NCI-H524 treated with DMSO at 0.1 percent for 48 hours (cell line): ENCODE measurements at regions not wholly inside any gene's neighbourhood (a gene's known extent, or its start where the extent isn't known, plus 50 kb on each side); places are given as distances from the start of the nearest gene placed in this dataset.
"Not testable (repeated sequence)": the region's sequence is repeated elsewhere in the genome, so short reads cannot be mapped to it uniquely, and the experiment has no call there.

Experiments
- DNase-seq: peaks from one replicate; lab custom pipeline; 2025; lab: John Stamatoyannopoulos, UW

DNA sequence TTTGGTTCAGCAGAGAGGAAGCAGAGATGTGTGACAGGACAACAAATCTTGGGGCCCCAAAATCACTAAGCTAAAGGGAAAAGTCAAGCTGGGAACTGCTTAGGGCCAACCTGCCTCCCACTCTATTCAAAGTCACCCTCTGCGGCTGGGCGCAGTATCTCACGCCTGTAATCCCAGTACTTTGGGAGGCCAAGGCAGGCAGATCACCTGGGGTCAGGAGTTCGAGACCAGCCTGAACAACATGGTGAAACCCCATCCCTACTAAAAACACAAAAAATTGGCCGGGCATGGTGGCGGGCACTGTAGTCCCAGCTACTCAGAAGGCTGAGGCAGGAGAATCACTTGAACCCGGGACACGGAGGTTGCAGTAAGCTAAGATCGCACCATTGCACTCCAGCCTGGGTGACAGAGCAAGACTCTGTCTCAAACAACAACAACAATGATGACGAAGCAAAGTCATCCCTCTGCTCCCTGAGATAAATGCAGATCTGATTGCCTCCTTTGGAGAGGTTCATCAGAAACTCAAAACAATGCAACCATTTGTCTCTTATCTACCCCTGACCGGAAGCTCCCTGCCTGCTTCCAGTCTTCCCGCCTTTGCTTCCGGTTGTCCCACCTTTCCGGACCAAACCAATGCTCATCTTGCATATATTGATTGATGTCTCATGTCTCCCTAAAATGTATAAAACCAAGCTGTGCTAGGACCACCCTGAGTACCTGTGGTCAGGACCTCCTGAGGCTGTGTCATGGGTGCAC lies 136.4 kb upstream of the AFDN start:
- not testable (repeated sequence) for DNase-seq

DNA sequence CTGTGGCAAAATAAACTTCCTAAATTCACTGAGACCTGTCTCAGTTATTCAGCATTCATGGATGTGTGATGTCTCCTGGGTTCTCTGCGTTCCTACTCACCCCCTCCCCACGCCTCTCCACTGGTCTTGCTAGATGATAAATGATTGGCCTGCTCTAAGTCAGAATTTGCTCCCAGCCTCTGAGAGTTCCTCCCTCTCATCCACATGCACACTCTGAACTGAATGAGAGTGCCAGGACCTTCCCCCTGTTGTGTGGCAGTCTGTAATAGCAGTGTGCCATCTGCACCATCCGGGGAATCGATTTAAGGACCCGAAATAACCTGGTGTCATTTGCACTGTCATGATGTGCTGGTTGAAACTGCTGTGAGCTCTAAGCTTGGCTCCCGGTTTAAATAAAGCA lies 135.8 kb upstream of the AFDN start:
- DNase-seq = peak; percentile 97

DNA sequence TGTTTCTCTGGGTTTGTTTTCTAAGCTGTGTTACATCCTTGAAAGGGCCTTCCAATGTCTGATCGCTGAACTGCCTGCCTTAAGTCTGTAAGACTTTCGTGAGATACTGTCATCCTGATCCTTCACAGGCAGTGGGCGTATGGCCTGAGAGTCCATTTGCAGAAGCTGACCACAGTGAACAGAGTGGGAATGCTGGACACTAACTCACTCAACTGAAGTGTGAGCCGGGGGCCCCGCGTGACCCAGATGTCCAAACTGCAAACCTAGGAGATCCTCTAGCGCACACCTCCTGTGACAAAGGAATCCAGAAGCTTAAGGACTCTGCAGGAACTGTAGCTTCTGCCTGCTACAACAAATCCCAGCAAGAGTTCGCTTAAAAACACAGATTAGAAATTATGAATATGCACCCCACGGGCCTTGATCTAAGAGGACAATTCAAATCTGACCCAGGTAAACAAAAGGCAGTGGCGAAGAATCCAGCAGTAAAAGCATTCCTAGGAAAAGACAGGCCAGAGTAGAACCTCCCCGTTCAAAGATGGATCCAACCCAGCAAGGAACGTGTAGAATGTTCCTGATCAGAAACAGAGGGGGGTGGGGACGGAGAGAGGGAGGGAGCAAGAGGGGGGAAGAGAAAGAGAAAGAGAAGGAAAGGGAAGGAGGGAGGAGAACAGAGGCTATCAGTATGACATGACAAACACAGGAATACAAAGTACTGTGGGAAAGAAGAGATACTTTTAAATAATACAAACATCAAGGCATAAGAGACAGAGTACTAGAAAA lies 135.0 kb upstream of the AFDN start:
- peak; percentile 48 for DNase-seq

- DNase-seq = not testable (repeated sequence)
Observed at GRCh38 chr6:167693478-167693877, 133.2 kb upstream of the AFDN start.

- no peak for DNase-seq
Observed at GRCh38 chr6:167695831-167696230, 130.9 kb upstream of the AFDN start.

GRCh38 chr6:167696296-167696695 lies 130.4 kb upstream of the AFDN start:
- DNase-seq = no peak

DNA sequence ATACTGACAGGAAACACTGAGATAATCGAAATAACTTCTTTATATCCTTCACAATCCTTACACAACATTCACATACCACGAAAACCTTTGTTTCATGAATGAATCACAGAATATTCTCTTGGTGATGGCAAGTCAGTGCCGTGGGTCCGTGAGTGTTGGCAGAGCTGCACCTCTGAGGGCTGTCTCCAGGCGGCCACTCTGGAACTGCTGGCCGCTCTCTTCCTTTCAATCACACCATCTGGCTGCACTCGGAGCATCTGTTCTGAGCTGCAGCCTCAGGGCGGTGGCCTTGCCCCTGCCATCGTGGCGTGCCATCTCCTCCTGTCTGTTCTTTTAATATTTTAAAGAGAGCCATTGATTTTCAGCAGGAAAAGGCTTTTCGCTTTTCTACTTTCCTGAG lies 129.4 kb upstream of the AFDN start:
- DNase-seq = peak; percentile 92

GRCh38 chr6:167698540-167698939 lies 128.2 kb upstream of the AFDN start:
- no peak for DNase-seq

GRCh38 chr6:167699141-167699931 lies 127.4 kb upstream of the AFDN start:
- DNase-seq = no peak

DNA sequence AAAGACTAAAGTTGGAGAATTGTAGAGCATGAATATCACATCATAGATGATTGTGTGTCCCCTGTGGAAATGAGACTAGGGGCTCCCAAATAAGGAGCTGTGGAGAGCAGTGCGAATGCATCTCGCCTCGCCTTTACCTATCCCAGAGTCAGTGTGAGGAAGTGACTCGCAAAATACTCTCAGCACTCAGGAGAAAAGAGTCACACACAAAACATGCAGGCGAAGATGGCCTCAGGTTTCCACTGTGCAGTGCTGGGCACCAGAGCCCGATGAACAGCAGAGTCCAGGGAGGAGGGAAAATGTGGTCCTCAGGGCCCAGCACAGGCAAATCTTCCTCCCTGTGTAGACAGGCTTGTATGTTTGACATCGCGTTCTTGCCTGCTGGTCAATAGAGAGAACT lies 126.5 kb upstream of the AFDN start:
- DNase-seq = no peak

DNA sequence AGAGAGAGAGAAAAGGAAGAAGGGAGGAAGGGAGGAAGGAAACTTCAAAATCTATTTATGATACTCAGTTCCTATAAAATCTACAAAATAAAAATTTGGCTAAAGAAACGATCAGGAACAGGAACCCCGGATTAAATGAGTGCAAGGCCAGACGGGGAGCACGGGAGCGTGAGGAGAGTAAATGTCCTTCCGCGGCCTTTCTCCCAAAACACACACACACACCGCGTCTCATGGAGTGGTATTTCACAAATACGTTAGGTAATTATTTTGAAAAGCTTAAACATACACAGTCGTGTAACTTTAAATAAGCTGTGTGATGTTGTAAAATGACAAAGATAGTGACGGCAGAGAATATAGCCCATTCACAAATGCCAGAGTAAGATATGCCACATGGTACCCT lies 125.7 kb upstream of the AFDN start:
- DNase-seq = no peak

DNA sequence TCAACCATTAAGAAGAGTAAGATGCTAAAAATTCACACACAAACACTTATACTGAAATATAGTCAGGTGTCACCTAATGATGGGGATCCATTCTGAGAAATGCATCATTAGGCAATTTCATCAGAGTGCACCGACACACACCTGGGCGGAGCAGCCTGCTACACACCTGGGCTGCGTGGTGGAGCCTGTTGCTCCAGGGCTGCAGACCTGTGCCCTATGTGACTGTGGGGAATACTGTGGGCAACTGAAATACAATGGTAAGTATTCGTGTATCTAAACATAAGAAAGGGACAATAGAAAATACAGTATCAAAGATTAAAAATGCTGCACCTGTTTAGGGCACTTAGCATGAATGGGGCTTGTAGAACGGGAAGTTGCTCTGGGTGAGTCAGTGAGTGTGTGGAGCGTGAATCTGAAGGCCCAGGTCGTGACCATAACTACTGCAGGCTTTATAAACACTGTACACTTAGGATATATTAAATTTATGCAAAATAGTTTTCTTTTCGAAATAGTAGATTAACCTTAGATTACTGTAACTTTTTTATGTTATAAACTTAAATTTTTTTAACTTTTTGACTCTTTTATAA lies 124.4 kb upstream of the AFDN start:
- DNase-seq = no peak

DNA sequence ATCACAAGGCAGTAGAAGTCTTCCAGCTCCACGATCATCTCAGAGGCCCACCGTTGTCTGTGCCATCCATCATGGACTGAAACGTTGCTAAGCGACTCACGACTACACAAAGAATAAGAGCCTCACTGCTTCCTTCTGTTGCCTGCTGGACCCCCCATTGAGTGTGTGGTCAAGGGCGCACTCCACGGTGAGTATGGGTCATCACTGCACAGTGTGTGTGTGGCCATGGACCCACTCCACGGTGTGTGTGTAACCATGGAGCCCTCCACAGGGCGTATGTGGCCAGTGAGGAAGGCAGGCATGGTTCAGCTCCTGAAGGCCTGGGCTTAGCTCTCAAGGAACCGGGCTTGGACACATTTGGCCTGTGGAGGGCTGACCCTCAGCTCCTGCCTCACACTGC lies 123.4 kb upstream of the AFDN start:
- no peak for DNase-seq

DNA sequence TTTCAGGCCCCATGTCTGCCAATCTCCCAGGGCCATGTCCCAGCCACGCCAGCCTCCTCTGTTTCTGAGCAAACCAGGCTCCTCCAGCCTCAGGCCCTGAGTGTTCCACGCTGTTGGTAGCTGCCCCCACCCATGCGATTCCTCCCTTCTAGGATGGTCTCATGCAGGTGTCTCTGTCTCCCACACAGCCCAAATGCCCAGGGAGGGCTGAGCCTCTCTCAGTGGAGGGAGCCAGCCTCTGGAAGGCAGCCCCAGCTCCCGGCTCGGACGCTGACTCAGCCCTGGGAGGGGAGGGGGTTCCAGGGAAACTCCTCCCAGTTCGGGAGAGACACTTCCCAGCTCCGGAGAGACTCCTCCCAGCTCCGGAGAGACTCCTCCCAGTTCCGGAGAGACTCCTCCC lies 122.9 kb upstream of the AFDN start:
- no peak for DNase-seq

DNA sequence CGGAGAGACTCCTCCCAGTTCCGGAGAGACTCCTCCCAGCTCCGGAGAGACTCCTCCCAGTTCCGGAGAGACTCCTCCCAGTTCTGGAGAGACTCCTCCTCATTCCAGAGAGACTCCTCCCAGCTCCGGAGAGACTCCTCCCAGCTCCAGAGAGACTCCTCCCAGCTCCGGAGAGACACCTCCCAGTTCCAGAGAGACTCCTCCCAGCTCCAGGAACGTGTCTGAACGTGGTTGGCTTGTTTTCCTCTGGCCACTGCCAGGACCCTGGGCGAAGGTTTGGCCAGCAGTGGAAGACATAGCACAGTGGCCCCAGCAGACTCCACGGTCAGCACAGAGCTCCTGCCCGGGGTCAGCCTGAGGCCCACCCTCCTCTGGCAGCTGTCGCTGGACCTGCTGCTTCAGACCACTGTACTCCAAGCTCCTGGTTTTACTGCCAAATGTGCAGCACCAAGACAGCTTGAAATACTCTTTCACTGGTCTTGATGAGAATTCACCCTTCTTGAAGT lies 122.3 kb upstream of the AFDN start:
- no peak for DNase-seq

GRCh38 chr6:167705211-167705750 lies 121.4 kb upstream of the AFDN start:
- no peak for DNase-seq

GRCh38 chr6:167706313-167707109 lies 120.2 kb upstream of the AFDN start:
- DNase-seq = no peak

DNA sequence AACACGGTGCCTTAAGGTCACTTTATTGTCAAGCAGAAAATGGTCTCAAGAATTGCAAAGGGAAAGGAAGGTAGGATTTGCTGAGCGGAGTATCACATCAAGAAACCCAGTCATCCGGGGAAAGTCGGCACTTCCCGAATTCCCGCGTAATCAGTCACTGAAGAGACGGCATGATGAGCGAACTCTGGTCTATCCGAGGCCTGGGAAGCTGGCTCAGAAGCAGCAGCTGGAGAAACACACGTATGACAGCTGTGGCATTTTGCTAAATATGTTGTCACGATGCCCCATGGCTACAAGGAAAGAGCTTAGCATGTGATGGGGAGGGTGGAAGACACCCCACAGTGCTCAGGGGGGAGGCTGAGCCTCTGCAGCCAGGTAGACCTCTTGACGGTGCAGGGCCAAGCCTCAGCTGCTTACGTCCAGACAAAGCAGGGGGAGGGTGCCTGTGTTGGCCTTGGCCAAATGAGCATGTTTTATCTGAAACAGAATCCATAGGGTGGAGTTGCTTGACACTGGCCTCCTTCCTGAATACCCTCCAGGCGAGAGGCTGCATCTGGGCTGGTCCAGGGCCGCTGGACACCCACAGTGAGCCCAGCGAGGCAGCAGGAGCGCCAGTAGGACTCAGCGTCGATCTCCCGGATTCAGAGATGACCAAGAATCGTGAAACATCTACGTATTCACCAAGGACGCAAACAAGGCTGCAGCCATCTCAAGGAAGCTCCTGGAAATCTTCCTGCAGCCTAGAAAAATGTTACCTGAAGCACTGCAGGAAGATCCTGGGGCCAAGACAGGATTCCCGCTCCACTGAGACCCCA lies 118.8 kb upstream of the AFDN start:
- no peak for DNase-seq

GRCh38 chr6:167708501-167709094 lies 118.1 kb upstream of the AFDN start:
- no peak for DNase-seq

GRCh38 chr6:167709196-167709595 lies 117.5 kb upstream of the AFDN start:
- DNase-seq = no peak
